A549 (cell line): ENCODE measurements at regions not wholly inside any gene's neighbourhood (a gene's known extent, or its start where the extent isn't known, plus 50 kb on each side); places are given as distances from the start of the nearest gene placed in this dataset.

Experiments used
- CTCF ChIP-seq: fragments of >200 bp; sonication (Bioruptor Twin); formaldehyde crosslinking; IDR thresholded peaks from 3 replicates; pipeline ENCODE4 v1.5.1; 2016
- EP300 ChIP-seq, 2 experiments: fragments of >200 bp; sonication (Bioruptor Twin); formaldehyde crosslinking; IDR thresholded peaks; 2 replicates in 1 of 2; 3 replicates in 1 of 2; pipeline ENCODE4 v1.6.1; 2016 to 2017

- TF ChIP-seq CTCF (no peak), EP300 (IDR thresholded peaks at IDR 0.05) (no peak)
These were observed 2262.0 kb upstream of the TENM3 start for GRCh38 chr4:179981161-179981560.
